K562 (cell line): ENCODE measurements at regions not wholly inside any gene's neighbourhood (a gene's known extent, or its start where the extent isn't known, plus 50 kb on each side); places are given as distances from the start of the nearest gene placed in this dataset.
A peak's percentile ranks its signal among the peaks of the same experiment; 100 is the strongest.

ENCODE experiments used
- ATAC-seq: fragments of 200-7000 bp; cut with Tn5 transposase; 3 replicates; pipeline ENCODE4 v1.9.1; 2020; ENCODE audit warnings: moderate library complexity
- BruUV-seq: library from RNA; stranded (reverse); fragments of 400-500 nt; replicated peaks from 2 replicates; lab custom pipeline; 2021; lab: Mats Ljungman, UMichigan
- CTCF ChIA-PET: fragments of 300-600 bp; formaldehyde crosslinking; extraction: SDS; loops from one replicate; lab custom pipeline; 2021; ENCODE audit warnings: low intra/inter-chr PET ratio; lab: Yijun Ruan, JAX
- POLR2A ChIA-PET: fragments of 300-600, 350-650 bp; sonication (Branson Sonifier 250); formaldehyde crosslinking; extraction: SDS; loops from one replicate; lab custom pipeline; 2021; ENCODE audit warnings: antibody characterized with exemption, inconsistent platforms; lab: Yijun Ruan, JAX
- DNase-seq, 4 experiments: peaks; one replicate each; pipeline versions ENCODE4 v3.0.0 to v3.0.0-alpha.2; 2011 to 2018; ENCODE audit warnings: low spot score in 3 of 4, mixed read lengths in 3 of 4; ENCODE audit errors: extremely low read depth in 1 of 4
- FAIRE-seq: peaks from 2 replicates; lab custom pipeline; 2011; peaks lifted over from hg19 to GRCh38; lab: Jason Lieb, UNC
- H2AFZ ChIP-seq: 2 replicates; pipeline ENCODE4 v1.6.0; 2011; ENCODE audit warnings: low read depth, low read length, control low read depth, inconsistent platforms
- H3K27ac ChIP-seq: fragments of 200-600 bp; 3 replicates; pipeline ENCODE4 v1.8.0; 2011; ENCODE audit warnings: low read depth, mild to moderate bottlenecking, control low read depth, inconsistent platforms, low read length, moderate library complexity, mixed read lengths; ENCODE audit errors: extremely low read depth
- H3K27me3 ChIP-seq, 2 experiments: fragments of 300-600 bp in 1 of 2; 2 replicates in 1 of 2; 3 replicates in 1 of 2; pipeline versions ENCODE4 v1.6.0 to v1.8.0; 2011; ENCODE audit warnings: inconsistent platforms in 2 of 2, low read length in 2 of 2, mild to moderate bottlenecking in 1 of 2, mixed read lengths in 1 of 2, moderate library complexity in 1 of 2; ENCODE audit not compliant: control insufficient read depth in 2 of 2, insufficient read depth in 2 of 2
- H3K36me3 ChIP-seq: fragments of 300-600 bp; 3 replicates; pipeline ENCODE4 v1.8.0; 2011; ENCODE audit warnings: mild to moderate bottlenecking, low read length, inconsistent platforms; ENCODE audit not compliant: control insufficient read depth, insufficient read depth
- H3K4me1 ChIP-seq, 2 experiments: fragments of 200-600 bp in 1 of 2; replicated peaks in 1 of 2; 2 replicates in 1 of 2; 3 replicates in 1 of 2; pipeline versions ENCODE4 v1.5.1 to v1.8.0; 2011; ENCODE audit warnings: inconsistent platforms in 2 of 2, low read length in 2 of 2, mild to moderate bottlenecking in 1 of 2, mixed read lengths in 1 of 2, moderate library complexity in 1 of 2; ENCODE audit not compliant: control insufficient read depth in 2 of 2, insufficient read depth in 2 of 2
- H3K4me2 ChIP-seq: 2 replicates; pipeline ENCODE4 v1.6.1; 2011; ENCODE audit warnings: low read length, control low read depth, inconsistent platforms, mixed read lengths; ENCODE audit not compliant: insufficient read depth
- H3K4me3 ChIP-seq: fragments of 200-600 bp; sonication (generic), shearing (Covaris generic); 2 replicates; pipeline ENCODE4 v1.5.1; 2016; ENCODE audit warnings: control low read depth, inconsistent platforms
- H3K79me2 ChIP-seq: fragments of 200-600 bp; 3 replicates; pipeline ENCODE4 v1.8.0; 2011; ENCODE audit warnings: low read length, inconsistent platforms; ENCODE audit not compliant: control insufficient read depth, insufficient read depth
- H3K9ac ChIP-seq, 2 experiments: 2 replicates each; pipeline versions ENCODE4 v1.6.0 to v1.6.1; 2011; ENCODE audit warnings: low read depth in 2 of 2, low read length in 2 of 2, control low read depth in 1 of 2, inconsistent platforms in 1 of 2, mild to moderate bottlenecking in 1 of 2, mixed read lengths in 1 of 2; ENCODE audit not compliant: insufficient read depth in 1 of 2
- H3K9me1 ChIP-seq: one replicate; pipeline ENCODE4 v1.6.0; 2011; ENCODE audit warnings: inconsistent platforms, mild to moderate bottlenecking, low read length, moderate library complexity; ENCODE audit not compliant: control insufficient read depth, insufficient read depth
- H3K9me3 ChIP-seq: replicated peaks from 2 replicates; pipeline ENCODE4 v1.5.1; 2011; ENCODE audit warnings: low read depth, low read length, inconsistent platforms; ENCODE audit not compliant: control insufficient read depth, insufficient read depth
- H4K20me1 ChIP-seq: replicated peaks from 2 replicates; pipeline ENCODE4 v1.6.1; 2011; ENCODE audit warnings: low read length, inconsistent platforms, mixed read lengths; ENCODE audit not compliant: control insufficient read depth, insufficient read depth
- AFF4 ChIP-seq: sonication (generic); formaldehyde crosslinking; IDR thresholded peaks from 2 replicates; pipeline ENCODE4 v1.8.0; 2023; ENCODE audit warnings: mild to moderate bottlenecking, missing genetic modification reagents
- CBX3 ChIP-seq, 2 experiments: IDR thresholded peaks; 1 replicate in 1 of 2; 2 replicates in 1 of 2; pipeline ENCODE4 v1.6.1; 2012; ENCODE audit warnings: inconsistent platforms in 2 of 2, low read length in 2 of 2, borderline replicate concordance in 1 of 2, control low read depth in 1 of 2
- FOXK1 ChIP-seq: sonication (generic); formaldehyde crosslinking; IDR thresholded peaks from 2 replicates; pipeline ENCODE4 v1.8.0; 2022; ENCODE audit warnings: missing genetic modification reagents, mild to moderate bottlenecking, borderline replicate concordance
- MIER1 ChIP-seq: fragments of 450-650 bp; IDR thresholded peaks from 2 replicates; pipeline ENCODE4 v1.6.1; 2016; ENCODE audit warnings: antibody characterized with exemption, mild to moderate bottlenecking, low read depth
- RFX1 ChIP-seq: fragments of 450-650 bp; IDR thresholded peaks from 2 replicates; pipeline ENCODE4 v1.6.1; 2016; ENCODE audit warnings: mild to moderate bottlenecking, moderate library complexity
- ZBTB11 ChIP-seq, 3 experiments: fragments of 200-800 bp in 1 of 3; fragments of 250-450 bp in 1 of 3; fragments of 450-650 bp in 1 of 3; sonication (Bioruptor Pico) in 1 of 3; sonication (Bioruptor generic) in 1 of 3; formaldehyde crosslinking in 1 of 3; IDR thresholded peaks; 2 replicates each; pipeline versions ENCODE4 v1.6.1 to v1.8.0; 2016 to 2022; ENCODE audit warnings: mild to moderate bottlenecking in 2 of 3, missing genetic modification characterization in 2 of 3, missing compliant biosample characterization in 1 of 3, moderate library complexity in 1 of 3
- in situ Hi-C: fragments of 300-500 bp; cut with MboI; formaldehyde crosslinking; loops from 4 replicates; pipeline ENCODE4 v1.15.0; 2018; ENCODE audit warnings: inconsistent platforms, mixed read lengths
- intact Hi-C: fragments of 100-400 bp; cut with micrococcal nuclease; formaldehyde crosslinking; loops from 2 replicates; pipeline ENCODE4 v1.14.2; 2022

GRCh38 chr20:51994751-51995417, 192.6 kb upstream of the SALL4 start (continued):
- no peak for TF ChIP-seq AFF4 (CRISPR knock-in tag)
- no peak for TF ChIP-seq FOXK1 (CRISPR knock-in tag)
- no peak for TF ChIP-seq CBX3 (IDR thresholded peaks at IDR 0.05; ENCODE audit: borderline replicate concordance in 1 of 2, low read length in 2 of 2)
- TF ChIP-seq RFX1, result no peak

GRCh38 chr20:51987812-51988211, 185.5 kb upstream of the SALL4 start:
- in situ Hi-C loops, result no loop called here
- no peak for FAIRE-seq
- H3K79me2 ChIP-seq, result no peaks in the 10 kb centered on the region
- ChIA-PET CTCF (no interaction called here), POLR2A (no interaction called here)
- H3K4me1 ChIP-seq, result no peaks in the 10 kb centered on the region
- no peaks in the 10 kb centered on the region for H3K9me1 ChIP-seq
- no peaks in the 10 kb centered on the region; a peak in 1 of 5 replicates for H3K27me3 ChIP-seq
- no peak overlapping the region for H3K4me2 ChIP-seq
- H3K9me3 ChIP-seq, result no peaks in the 10 kb centered on the region
- H3K9ac ChIP-seq, result no peak overlapping the region
- DNase-seq, result no peak
- no peak overlapping the region for H3K4me3 ChIP-seq
- TF ChIP-seq MIER1, result no peak
- peak in 1 of 3 experiments; percentile 40; a peak in 1 of 6 replicates for TF ChIP-seq ZBTB11 (CRISPR knock-in tag; IDR thresholded peaks at IDR 0.05)
- TF ChIP-seq, all 486 proteins: peak for 1
- intact Hi-C loops, result no loop called here
- Histone ChIP-seq H3K36me3 (no peaks in the 10 kb centered on the region), H2AFZ (no peak overlapping the region), H4K20me1 (no peaks in the 10 kb centered on the region), H3K27ac (no peak overlapping the region)
- no peak for ATAC-seq
- no TSS peak for BruUV-seq
